Glutamatergic neuron (in vitro differentiated cells): ENCODE measurements at regions not wholly inside any gene's neighbourhood (a gene's known extent, or its start where the extent isn't known, plus 50 kb on each side); places are given as distances from the start of the nearest gene placed in this dataset.

Experiments used
- DNase-seq: peaks from one replicate; pipeline ENCODE4 v3.0.0; 2022
- H3K27ac Mint-ChIP-seq: one replicate; pipeline ENCODE4 v1.8.0; 2020; ENCODE audit warnings: mild to moderate bottlenecking, mixed read lengths, inconsistent platforms; ENCODE audit not compliant: unreplicated experiment
- H3K27me3 Mint-ChIP-seq: one replicate; pipeline ENCODE4 v1.8.0; 2020; ENCODE audit warnings: mild to moderate bottlenecking, moderate library complexity, mixed read lengths, inconsistent platforms; ENCODE audit not compliant: unreplicated experiment
- H3K36me3 Mint-ChIP-seq: one replicate; pipeline ENCODE4 v1.8.0; 2020; ENCODE audit warnings: mild to moderate bottlenecking, mixed read lengths, inconsistent platforms; ENCODE audit not compliant: unreplicated experiment
- H3K4me1 Mint-ChIP-seq: one replicate; pipeline ENCODE4 v1.8.0; 2020; ENCODE audit warnings: mild to moderate bottlenecking, low read depth, mixed read lengths, inconsistent platforms; ENCODE audit not compliant: unreplicated experiment
- H3K4me3 Mint-ChIP-seq: one replicate; pipeline ENCODE4 v1.8.0; 2020; ENCODE audit warnings: mild to moderate bottlenecking, mixed read lengths, inconsistent platforms; ENCODE audit not compliant: unreplicated experiment
- H3K9me3 Mint-ChIP-seq: one replicate; pipeline ENCODE4 v1.8.0; 2020; ENCODE audit warnings: mild to moderate bottlenecking, moderate library complexity, mixed read lengths, inconsistent platforms; ENCODE audit not compliant: unreplicated experiment
- CTCF ChIP-seq: fragments of 200-600 bp; sonication (generic); IDR thresholded peaks from one replicate; pipeline ENCODE4 v1.5.0; 2021; ENCODE audit not compliant: partially characterized antibody, unreplicated experiment

- Mint-ChIP-seq H3K27ac (no peak overlapping the region), H3K27me3 (no peaks in the 10 kb centered on the region), H3K36me3 (no peaks in the 10 kb centered on the region), H3K4me1 (no peaks in the 10 kb centered on the region), H3K9me3 (no peaks in the 10 kb centered on the region), H3K4me3 (no peak overlapping the region)
- no peak for TF ChIP-seq CTCF
- no peak for DNase-seq
Measured at GRCh38 chr6:149217466-149217888, 100.0 kb upstream of the TAB2 start.

- no peaks in the 10 kb centered on the region for H3K36me3 Mint-ChIP-seq
- no peak overlapping the region for H3K27ac Mint-ChIP-seq
- no peaks in the 10 kb centered on the region for H3K9me3 Mint-ChIP-seq
- TF ChIP-seq CTCF: no peak
- no peaks in the 10 kb centered on the region for H3K4me1 Mint-ChIP-seq
- H3K27me3 Mint-ChIP-seq: no peaks in the 10 kb centered on the region
- no peak overlapping the region for H3K4me3 Mint-ChIP-seq
- DNase-seq: no peak
Measured at GRCh38 chr6:149218471-149218870, 99.0 kb upstream of the TAB2 start.

- DNase-seq: no peak
- Mint-ChIP-seq H3K36me3 (no peaks in the 10 kb centered on the region), H3K27me3 (no peaks in the 10 kb centered on the region), H3K9me3 (no peaks in the 10 kb centered on the region), H3K4me3 (no peak overlapping the region), H3K4me1 (no peaks in the 10 kb centered on the region), H3K27ac (no peak overlapping the region)
- TF ChIP-seq CTCF: no peak
Measured at GRCh38 chr6:149218915-149219314, 98.6 kb upstream of the TAB2 start.

GRCh38 chr6:149220882-149221773 is 96.4 kb upstream of the TAB2 start:
- no peaks in the 10 kb centered on the region for H3K27me3 Mint-ChIP-seq
- no peaks in the 10 kb centered on the region for H3K9me3 Mint-ChIP-seq
- TF ChIP-seq CTCF: no peak
- H3K4me1 Mint-ChIP-seq: peaks cover 4% of the 10 kb centered on the region
- H3K27ac Mint-ChIP-seq: no peak overlapping the region
- H3K4me3 Mint-ChIP-seq: no peak overlapping the region
- no peak for DNase-seq
- H3K36me3 Mint-ChIP-seq: no peaks in the 10 kb centered on the region

GRCh38 chr6:149221774-149222070 is 95.8 kb upstream of the TAB2 start:
- H3K4me1 Mint-ChIP-seq: peaks cover 7% of the 10 kb centered on the region
- no peak overlapping the region for H3K4me3 Mint-ChIP-seq
- H3K9me3 Mint-ChIP-seq: no peaks in the 10 kb centered on the region
- H3K36me3 Mint-ChIP-seq: no peaks in the 10 kb centered on the region
- H3K27ac Mint-ChIP-seq: no peak overlapping the region
- no peaks in the 10 kb centered on the region for H3K27me3 Mint-ChIP-seq
- no peak for TF ChIP-seq CTCF
- DNase-seq: no peak
